Neuronal stem cell (in vitro differentiated cells): ENCODE measurements at regions not wholly inside any gene's neighbourhood (a gene's known extent, or its start where the extent isn't known, plus 50 kb on each side); places are given as distances from the start of the nearest gene placed in this dataset.
A peak's percentile ranks its signal among the peaks of the same experiment; 100 is the strongest.

Source experiments
- DNase-seq: peaks from one replicate; pipeline ENCODE4 v3.0.0-alpha.2; 2013; ENCODE audit warnings: low spot score
- H2AFZ ChIP-seq: one replicate; pipeline ENCODE4 v1.6.1; 2013; ENCODE audit warnings: mild to moderate bottlenecking, low read length, inconsistent platforms
- H2AK5ac ChIP-seq: 2 replicates; pipeline ENCODE4 v1.6.1; 2013; ENCODE audit warnings: low read depth, mild to moderate bottlenecking, inconsistent platforms, low read length, moderate library complexity, mixed read lengths
- H2BK120ac ChIP-seq: 2 replicates; pipeline ENCODE4 v1.6.1; 2013; ENCODE audit warnings: low read depth, mild to moderate bottlenecking, inconsistent platforms, low read length, moderate library complexity, mixed read lengths
- H2BK12ac ChIP-seq: one replicate; pipeline ENCODE4 v1.6.1; 2013; ENCODE audit warnings: low read length, inconsistent platforms
- H2BK15ac ChIP-seq: 2 replicates; pipeline ENCODE4 v1.6.1; 2013; ENCODE audit warnings: mild to moderate bottlenecking, low read length, inconsistent platforms, mixed read lengths
- H2BK5ac ChIP-seq: one replicate; pipeline ENCODE4 v1.6.1; 2013; ENCODE audit warnings: inconsistent platforms, mild to moderate bottlenecking, low read length, moderate library complexity
- H3K14ac ChIP-seq: one replicate; pipeline ENCODE4 v1.6.1; 2013; ENCODE audit warnings: low read length, inconsistent platforms
- H3K18ac ChIP-seq: 2 replicates; pipeline ENCODE4 v1.6.1; 2013; ENCODE audit warnings: low read length, inconsistent platforms
- H3K23ac ChIP-seq: 2 replicates; pipeline ENCODE4 v1.6.1; 2013; ENCODE audit warnings: low read depth, mild to moderate bottlenecking, mixed read lengths, low read length, inconsistent platforms; ENCODE audit not compliant: poor library complexity
- H3K27ac ChIP-seq: replicated peaks from 3 replicates; pipeline ENCODE4 v1.5.1; 2013; ENCODE audit warnings: low read length, inconsistent platforms
- H3K27me3 ChIP-seq, 3 experiments: 2 replicates each; pipeline ENCODE4 v1.6.1; 2013; ENCODE audit warnings: low read length in 3 of 3, mild to moderate bottlenecking in 2 of 3, inconsistent platforms in 1 of 3, low read depth in 1 of 3, mixed read lengths in 1 of 3, moderate library complexity in 1 of 3; ENCODE audit not compliant: control insufficient read depth in 3 of 3, insufficient read depth in 3 of 3
- H3K36me3 ChIP-seq, 2 donors: replicated peaks in 1 of 2; 2 replicates each; pipeline ENCODE4 v1.6.1; 2013; ENCODE audit warnings: low read length in 2 of 2; ENCODE audit not compliant: control insufficient read depth in 2 of 2, insufficient read depth in 2 of 2
- H3K4ac ChIP-seq: 2 replicates; pipeline ENCODE4 v1.6.1; 2013; ENCODE audit warnings: inconsistent platforms, mild to moderate bottlenecking, low read length, moderate library complexity
- H3K4me1 ChIP-seq, 2 donors: 1 replicate in 1 of 2; 2 replicates in 1 of 2; pipeline ENCODE4 v1.6.1; 2013; ENCODE audit warnings: low read length in 2 of 2, low read depth in 1 of 2; ENCODE audit not compliant: control insufficient read depth in 2 of 2, insufficient read depth in 1 of 2
- H3K4me2 ChIP-seq: one replicate; pipeline ENCODE4 v1.6.1; 2013; ENCODE audit warnings: mild to moderate bottlenecking, low read length, inconsistent platforms; ENCODE audit not compliant: insufficient read depth, poor library complexity, severe bottlenecking
- H3K4me3 ChIP-seq, 2 donors: 2 replicates each; pipeline ENCODE4 v1.5.1; 2013; ENCODE audit warnings: low read length in 2 of 2, mild to moderate bottlenecking in 2 of 2, inconsistent platforms in 1 of 2, moderate library complexity in 1 of 2
- H3K79me1 ChIP-seq: one replicate; pipeline ENCODE4 v1.6.1; 2013; ENCODE audit warnings: low read depth, mild to moderate bottlenecking, inconsistent platforms, low read length, moderate library complexity
- H3K9ac ChIP-seq: one replicate; pipeline ENCODE4 v1.6.1; 2013; ENCODE audit warnings: mild to moderate bottlenecking, low read depth, low read length, inconsistent platforms; ENCODE audit not compliant: poor library complexity
- H3K9me3 ChIP-seq, 2 donors: replicated peaks in 1 of 2; 2 replicates each; pipeline versions ENCODE3 to v1.6.1; 2013; ENCODE audit warnings: low read length in 2 of 2, mild to moderate bottlenecking in 2 of 2, inconsistent platforms in 1 of 2, low read depth in 1 of 2, mixed read lengths in 1 of 2, moderate library complexity in 1 of 2; ENCODE audit not compliant: control insufficient read depth in 2 of 2, insufficient read depth in 1 of 2
- H4K8ac ChIP-seq: one replicate; pipeline ENCODE4 v1.6.1; 2013; ENCODE audit warnings: low read depth, mild to moderate bottlenecking, inconsistent platforms, low read length, moderate library complexity
- H4K91ac ChIP-seq: one replicate; pipeline ENCODE4 v1.6.1; 2013; ENCODE audit warnings: low read length, low read depth, mild to moderate bottlenecking, inconsistent platforms; ENCODE audit not compliant: poor library complexity
- WGBS, 2 donors: extraction: QIAGEN DNeasy Blood & Tissue Kit; methylation state at CpG; one replicate each; pipeline ENCODE4 v1.1.7; 2013; ENCODE audit warnings: missing lambda C conversion rate in 2 of 2, mixed read lengths in 1 of 2; ENCODE audit not compliant: insufficient read length in 2 of 2, insufficient replicate concordance in 1 of 2; ENCODE audit errors: extremely low coverage in 2 of 2; 5-methylcytosine and 5-hydroxymethylcytosine counted together

DNA sequence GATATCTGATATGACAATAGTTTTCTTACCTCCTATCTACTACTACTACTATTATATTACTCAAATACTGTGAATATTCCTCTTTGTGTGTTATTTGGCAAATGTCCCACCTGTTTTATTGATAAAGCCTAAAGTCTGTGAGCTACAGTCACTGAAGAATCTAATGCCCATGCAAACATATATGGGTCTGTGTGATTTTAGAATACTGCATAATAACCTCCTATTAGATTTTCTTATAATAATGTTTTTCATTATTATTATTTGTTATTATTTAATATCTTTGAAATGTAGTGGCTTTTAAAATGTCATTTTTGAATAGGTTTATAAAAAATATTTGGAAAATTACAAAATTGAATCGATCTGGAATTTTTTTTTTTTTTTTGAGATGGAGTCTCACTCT lies 1330.8 kb upstream of the MIR17HG start:
- H3K79me1 ChIP-seq = no peaks in the 10 kb centered on the region
- H3K9me3 ChIP-seq = no peaks in the 10 kb centered on the region
- no peak for DNase-seq
- no peak overlapping the region for H2BK120ac ChIP-seq
- H2AFZ ChIP-seq = no peak overlapping the region
- no peak overlapping the region for H2BK5ac ChIP-seq
- H3K14ac ChIP-seq = no peak overlapping the region
- no peak overlapping the region for H4K8ac ChIP-seq
- no peak overlapping the region for H3K4me3 ChIP-seq
- H3K4me1 ChIP-seq = peaks cover 0 to 2% of the 10 kb centered on the region in 2 donors
- H3K27ac ChIP-seq = no peak overlapping the region
- H2BK12ac ChIP-seq = no peak overlapping the region
- H3K9ac ChIP-seq = no peak overlapping the region
- H4K91ac ChIP-seq = no peak overlapping the region
- H3K18ac ChIP-seq = no peak overlapping the region
- 100% methylated on average over 1 of the region's 1 CpG; no CpG with 5 or more reads in 1 of the 2 donors for WGBS, 2 donors
- H2BK15ac ChIP-seq = no peak overlapping the region
- H2AK5ac ChIP-seq = no peak overlapping the region
- no peaks in the 10 kb centered on the region for H3K36me3 ChIP-seq
- H3K4me2 ChIP-seq = no peak overlapping the region
- H3K23ac ChIP-seq = no peak overlapping the region
- no peak overlapping the region for H3K4ac ChIP-seq
- no peaks in the 10 kb centered on the region for H3K27me3 ChIP-seq

GRCh38 chr13:90020536-90021070 lies 1326.9 kb upstream of the MIR17HG start:
- Histone ChIP-seq H2BK5ac (no peak overlapping the region), H3K4ac (no peak overlapping the region), H4K91ac (no peak overlapping the region), H3K18ac (no peak overlapping the region), H3K23ac (no peak overlapping the region), H3K4me3 (no peak overlapping the region), H2BK15ac (no peak overlapping the region), H2AFZ (peak overlapping the region; percentile 75), H3K4me1 (peaks cover 0 to 2% of the 10 kb centered on the region in 2 donors), H2AK5ac (no peak overlapping the region), H3K4me2 (no peak overlapping the region), H3K14ac (no peak overlapping the region), H4K8ac (no peak overlapping the region), H3K79me1 (no peaks in the 10 kb centered on the region), H3K27ac (no peak overlapping the region), H2BK120ac (no peak overlapping the region), H3K9ac (no peak overlapping the region), H3K9me3 (no peaks in the 10 kb centered on the region), H3K36me3 (no peaks in the 10 kb centered on the region), H3K27me3 (no peaks in the 10 kb centered on the region), H2BK12ac (no peak overlapping the region)
- no CpG with 5 or more reads among the region's 3 CpGs for WGBS, 2 donors
- no peak for DNase-seq

DNA sequence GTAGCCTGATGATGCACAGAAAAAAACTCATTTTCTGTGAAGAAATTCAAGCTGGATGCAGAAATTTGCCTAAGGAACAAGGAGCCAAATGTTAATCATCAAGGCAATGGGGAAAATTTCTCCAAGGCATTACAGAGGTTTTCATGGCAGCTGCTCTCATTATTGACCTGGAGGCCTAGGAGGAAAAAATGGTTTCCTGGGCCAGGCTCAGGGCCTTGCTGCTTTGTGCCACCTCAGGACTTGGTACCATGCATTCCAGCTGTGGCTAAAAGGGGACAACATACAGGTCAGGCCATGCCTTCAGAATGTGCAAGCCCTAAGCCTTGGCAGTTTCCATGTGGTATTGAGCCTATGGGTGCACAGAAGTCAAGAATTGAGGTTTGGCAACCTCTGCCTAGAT lies 1320.1 kb upstream of the MIR17HG start:
- Histone ChIP-seq H4K91ac (no peak overlapping the region), H3K4me3 (no peak overlapping the region), H4K8ac (no peak overlapping the region), H2BK12ac (no peak overlapping the region), H3K4me1 (no peaks in the 10 kb centered on the region), H3K79me1 (no peaks in the 10 kb centered on the region), H3K27ac (no peak overlapping the region), H2BK120ac (no peak overlapping the region), H3K4ac (no peak overlapping the region), H3K23ac (no peak overlapping the region), H2AK5ac (no peak overlapping the region), H2AFZ (no peak overlapping the region), H3K36me3 (no peaks in the 10 kb centered on the region), H3K4me2 (no peak overlapping the region), H3K14ac (no peak overlapping the region), H2BK15ac (no peak overlapping the region), H3K9ac (no peak overlapping the region), H3K18ac (no peak overlapping the region), H3K9me3 (peaks cover 2 to 9% of the 10 kb centered on the region in 2 donors), H3K27me3 (no peaks in the 10 kb centered on the region), H2BK5ac (no peak overlapping the region)
- DNase-seq = no peak

DNA sequence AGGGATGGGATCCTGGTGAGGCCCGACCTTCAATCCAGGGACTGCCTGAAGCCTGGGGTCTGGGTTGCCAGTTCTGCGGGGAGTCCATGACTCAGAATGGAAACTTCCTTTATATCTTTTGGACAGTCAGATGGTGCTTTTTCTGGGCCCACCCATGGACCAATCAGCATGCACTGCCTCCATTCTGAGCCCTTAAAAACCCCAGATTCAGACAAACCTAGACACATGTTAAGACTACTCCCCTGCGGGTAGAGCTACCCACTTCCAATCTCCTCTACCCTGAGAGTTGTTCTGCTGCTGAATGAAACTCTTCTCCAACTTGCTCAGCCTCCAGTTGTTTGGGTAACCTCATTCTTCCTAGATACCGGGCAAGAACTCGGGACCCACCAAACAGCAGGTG lies 1315.2 kb upstream of the MIR17HG start:
- H3K79me1 ChIP-seq = no peaks in the 10 kb centered on the region
- no peak for DNase-seq
- no peak overlapping the region for H4K8ac ChIP-seq
- H2AFZ ChIP-seq = peak overlapping the region; percentile 61
- no peak overlapping the region for H4K91ac ChIP-seq
- H3K27ac ChIP-seq = no peak overlapping the region
- H3K14ac ChIP-seq = no peak overlapping the region
- no peak overlapping the region for H2BK12ac ChIP-seq
- no peaks in the 10 kb centered on the region for H3K4me1 ChIP-seq
- no peak overlapping the region for H3K9ac ChIP-seq
- H3K4me2 ChIP-seq = no peak overlapping the region
- no CpG with 5 or more reads among the region's 5 CpGs for WGBS, 2 donors
- H3K9me3 ChIP-seq = peaks cover 2 to 8% of the 10 kb centered on the region in 2 donors
- no peaks in the 10 kb centered on the region for H3K36me3 ChIP-seq
- H3K23ac ChIP-seq = no peak overlapping the region
- H3K4ac ChIP-seq = no peak overlapping the region
- no peak overlapping the region for H2BK15ac ChIP-seq
- no peak overlapping the region for H2BK120ac ChIP-seq
- no peak overlapping the region for H2AK5ac ChIP-seq
- H3K4me3 ChIP-seq = no peak overlapping the region
- no peak overlapping the region for H3K18ac ChIP-seq
- H2BK5ac ChIP-seq = no peak overlapping the region
- no peaks in the 10 kb centered on the region for H3K27me3 ChIP-seq
